HG02938 (cell line): ENCODE measurements at regions not wholly inside any gene's neighbourhood (a gene's known extent, or its start where the extent isn't known, plus 50 kb on each side); places are given as distances from the start of the nearest gene placed in this dataset.
"Not testable (repeated sequence)": the region's sequence is repeated elsewhere in the genome, so short reads cannot be mapped to it uniquely, and the experiment has no call there.

Experiments used
- ATAC-seq: cut with Tn5 transposase; IDR thresholded peaks from one replicate; pipeline ENCODE4 v1.9.1; 2021; ENCODE audit warnings: mild to moderate bottlenecking, moderate library complexity; ENCODE audit not compliant: unreplicated experiment

DNA sequence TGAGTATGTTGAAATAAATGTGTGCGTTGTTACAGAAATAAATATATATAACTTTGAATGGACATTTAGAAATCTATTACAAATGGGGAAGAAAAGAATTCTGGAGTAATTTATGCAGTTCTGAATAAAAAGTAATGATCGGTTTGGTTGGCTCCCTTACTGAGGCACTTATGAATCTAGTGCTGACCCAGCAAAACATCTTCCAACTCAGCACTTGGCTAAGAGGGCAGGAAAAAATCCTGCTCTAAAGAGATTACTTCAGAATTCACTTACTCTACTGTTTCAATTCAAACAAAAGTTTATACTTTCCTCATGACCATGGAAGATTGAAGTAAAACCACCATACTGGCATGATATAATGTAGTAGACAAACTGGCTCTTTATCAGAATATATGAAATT is 123.9 kb upstream of the RXFP1 start:
- ATAC-seq = no peak

DNA sequence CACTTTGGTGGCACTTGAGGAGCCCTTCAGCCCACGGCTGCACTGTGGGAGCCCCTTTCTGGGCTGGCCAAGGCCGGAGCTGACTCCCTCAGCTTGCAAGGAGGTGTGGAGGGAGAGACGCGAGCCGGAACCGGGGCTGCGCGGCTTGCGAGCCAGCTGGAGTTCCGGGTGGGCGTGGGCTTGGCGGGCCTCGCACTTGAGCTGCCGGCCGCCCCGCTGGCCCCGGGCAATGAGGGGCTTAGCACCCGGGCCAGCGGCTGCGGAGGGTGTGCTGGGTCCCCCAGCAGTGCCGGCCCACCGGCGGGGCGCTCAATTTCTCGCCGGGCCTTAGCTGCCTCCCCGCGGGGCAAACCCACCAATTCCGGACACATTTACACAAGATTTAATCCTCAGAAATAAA is 113.7 kb upstream of the RXFP1 start:
- not testable (repeated sequence) for ATAC-seq

DNA sequence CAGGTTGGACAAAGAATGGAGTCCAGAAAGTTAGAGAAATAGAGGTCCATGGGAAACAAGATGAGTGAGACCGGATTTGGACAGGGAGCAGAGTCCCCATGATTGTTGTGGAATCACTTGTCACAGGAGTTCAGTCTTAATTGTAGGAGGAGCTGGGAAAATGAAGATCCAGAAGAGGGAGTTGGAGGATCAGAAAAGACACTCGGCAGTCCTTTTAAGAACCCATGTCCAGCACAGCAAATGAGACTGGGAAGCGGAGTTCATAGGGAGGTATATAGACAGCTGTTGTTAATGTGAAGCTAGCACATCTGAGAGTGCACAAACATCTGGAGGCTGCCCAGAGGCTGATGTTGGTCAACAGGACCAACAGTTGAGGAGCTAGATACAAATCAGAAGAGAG is 111.4 kb upstream of the RXFP1 start:
- ATAC-seq = no peak

DNA sequence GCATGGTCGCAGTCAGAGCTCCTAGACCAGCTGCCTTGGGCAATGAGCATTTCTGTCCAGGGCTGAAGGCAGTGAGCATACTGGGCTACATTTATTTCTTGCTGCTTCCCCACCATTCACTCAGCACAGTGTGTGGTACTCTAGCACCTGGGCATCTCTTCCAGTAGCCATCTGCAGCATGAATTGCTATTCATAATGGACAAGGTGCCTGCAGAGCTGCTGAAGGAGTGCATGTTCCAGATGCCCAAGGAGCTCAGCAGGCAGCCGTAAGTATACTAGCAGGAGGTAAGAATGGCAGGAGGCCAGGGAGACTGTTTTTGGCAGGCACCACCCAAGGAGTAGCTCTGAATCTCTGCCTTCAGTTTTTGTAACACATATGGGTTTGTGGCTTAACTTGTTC is 110.4 kb upstream of the RXFP1 start:
- no peak for ATAC-seq

DNA sequence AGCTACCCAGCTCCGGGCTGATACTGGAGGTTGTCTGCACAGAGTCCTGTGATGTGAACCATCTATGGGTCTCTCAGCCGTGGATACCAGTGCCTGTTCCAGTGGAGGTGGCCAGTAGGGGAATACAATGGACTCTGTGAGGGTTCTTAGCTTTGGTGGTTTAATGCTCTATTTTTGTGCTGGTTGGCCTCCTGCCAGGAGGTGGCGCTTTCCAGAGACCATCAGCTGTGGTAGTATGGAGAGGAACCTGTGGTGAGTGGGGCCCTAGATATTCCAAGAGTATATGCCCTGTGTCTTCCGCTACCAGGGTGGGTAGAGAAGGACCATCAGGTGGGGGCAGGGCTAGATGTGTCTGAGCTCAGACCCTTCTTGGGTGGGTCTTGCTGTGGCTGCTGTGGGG is 103.0 kb upstream of the RXFP1 start:
- not testable (repeated sequence) for ATAC-seq

DNA sequence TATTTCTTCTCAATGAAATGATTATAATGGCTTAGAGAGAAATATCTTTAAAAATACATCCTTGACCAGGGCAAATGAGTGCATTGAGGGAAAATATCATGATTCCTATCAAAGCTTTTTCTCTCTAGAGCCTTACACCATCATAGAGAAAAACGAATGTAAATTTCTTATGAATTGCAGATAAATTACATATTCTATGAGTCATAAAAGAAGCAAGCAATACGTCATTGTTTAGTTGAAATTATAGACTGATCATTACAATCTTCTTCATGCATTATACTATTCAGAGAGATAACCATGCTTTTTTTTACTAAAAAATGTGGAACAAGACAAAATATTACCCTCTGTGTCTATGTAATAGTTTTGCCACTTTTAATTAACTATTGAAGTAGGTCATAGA is 100.9 kb upstream of the RXFP1 start:
- ATAC-seq = no peak

DNA sequence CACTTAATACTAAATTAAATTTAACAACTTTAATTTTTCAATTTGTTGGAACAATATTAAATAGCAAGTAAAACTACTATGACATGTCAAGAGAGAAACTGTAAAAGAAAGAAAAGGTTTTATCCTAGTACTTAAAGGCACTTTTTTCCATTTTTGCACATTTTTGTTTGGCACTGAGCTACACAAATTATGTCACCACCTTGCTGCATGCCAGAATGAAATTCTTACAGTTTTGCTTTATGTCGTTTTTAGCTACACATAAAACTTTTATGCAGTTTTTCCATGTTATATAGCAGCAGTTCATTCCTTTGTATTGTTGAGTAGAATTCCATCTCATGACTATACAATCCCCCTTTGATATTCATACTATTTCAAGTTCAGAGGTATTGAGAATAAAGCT is 99.1 kb upstream of the RXFP1 start:
- ATAC-seq = no peak

DNA sequence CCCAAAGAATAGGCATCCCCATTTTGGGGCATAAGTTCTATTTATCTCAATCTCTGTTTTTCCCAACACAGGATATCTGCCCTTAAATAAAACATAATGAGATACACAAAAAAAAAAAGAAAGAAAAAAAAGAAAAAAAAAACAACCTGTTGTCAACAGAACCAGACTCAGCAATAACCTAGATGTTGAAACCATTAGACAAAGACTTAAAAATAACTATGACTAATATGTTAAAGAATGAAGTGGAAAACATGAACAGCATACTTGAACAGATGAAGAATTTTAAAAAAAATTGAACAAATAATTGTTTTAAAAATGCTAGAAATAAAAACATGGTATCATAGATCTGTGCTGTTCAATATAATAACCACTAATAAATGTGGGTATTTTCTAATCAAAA is 93.4 kb upstream of the RXFP1 start:
- ATAC-seq = no peak

DNA sequence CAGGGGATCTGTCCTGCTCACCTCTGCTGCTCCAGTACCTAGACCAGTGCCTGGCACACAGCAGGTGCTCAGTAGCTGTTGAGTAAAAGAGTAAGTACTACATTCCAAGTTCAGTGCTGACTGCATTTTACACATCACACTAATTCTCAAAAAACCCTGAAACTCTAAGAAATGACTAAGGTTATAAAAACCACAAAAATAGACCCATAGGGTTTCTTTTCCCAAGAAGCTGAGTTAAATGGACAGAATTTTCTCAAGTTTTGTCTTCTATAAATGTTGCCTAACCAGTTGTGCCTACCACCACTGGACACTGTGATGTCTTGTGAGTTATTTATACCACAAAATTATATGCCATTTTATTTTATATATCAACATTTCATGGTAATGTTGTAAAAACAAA is 78.9 kb upstream of the RXFP1 start:
- no peak for ATAC-seq

DNA sequence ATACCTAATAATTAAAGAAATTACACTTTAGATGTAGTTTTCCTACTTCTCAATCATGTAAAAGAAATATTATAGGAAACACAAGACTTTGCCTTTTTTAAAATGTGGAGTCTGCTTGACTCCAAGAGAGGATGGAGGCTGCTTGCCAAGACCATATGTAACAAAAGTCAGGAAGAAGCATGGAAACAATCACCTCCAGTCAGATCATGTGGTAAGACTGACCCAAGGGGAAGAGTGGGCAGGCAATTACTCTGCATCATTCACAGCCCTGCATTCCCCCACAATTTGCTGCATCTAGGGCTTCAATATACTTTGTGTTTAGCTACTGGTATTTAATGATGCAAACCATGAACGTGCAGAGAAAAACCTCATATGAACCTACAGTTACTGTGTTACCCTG is 78.0 kb upstream of the RXFP1 start:
- ATAC-seq = no peak

DNA sequence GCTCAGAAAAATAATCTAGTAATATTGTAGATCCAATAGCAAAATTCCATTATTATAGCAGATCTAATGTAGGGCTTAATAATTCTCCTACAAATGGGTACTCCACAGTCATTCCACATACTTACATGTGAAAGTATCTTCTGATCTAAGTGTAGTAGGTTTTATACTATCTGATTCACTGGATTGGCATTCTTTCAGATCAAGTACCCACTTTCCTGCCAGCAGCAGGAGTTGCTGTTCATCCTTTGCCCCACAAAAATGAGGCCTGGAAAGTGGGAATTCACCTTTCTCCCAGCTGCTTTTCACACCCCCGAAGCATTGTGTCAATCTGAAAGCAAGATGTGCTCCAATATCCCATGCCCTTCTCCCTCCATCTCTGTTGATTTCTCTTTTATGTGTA is 77.1 kb upstream of the RXFP1 start:
- no peak for ATAC-seq

DNA sequence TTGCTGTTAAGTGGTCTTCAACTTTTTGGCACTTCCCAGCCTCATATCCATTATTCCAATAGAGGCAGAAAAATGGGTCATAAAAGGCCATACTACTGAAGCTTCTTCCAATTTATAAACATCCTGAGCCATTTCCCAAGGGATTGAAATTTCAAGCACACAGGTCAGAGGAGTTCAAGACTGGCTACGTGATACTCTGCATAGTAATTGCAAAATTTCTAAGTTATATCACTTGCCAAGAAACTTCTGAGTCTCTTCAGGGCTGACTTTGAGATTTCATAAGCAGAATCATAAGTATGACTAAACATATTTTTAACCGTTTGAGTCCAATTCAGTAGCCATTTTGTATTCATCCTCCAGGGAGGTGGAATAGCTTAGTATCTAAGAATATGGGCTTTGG is 75.6 kb upstream of the RXFP1 start:
- ATAC-seq = no peak

DNA sequence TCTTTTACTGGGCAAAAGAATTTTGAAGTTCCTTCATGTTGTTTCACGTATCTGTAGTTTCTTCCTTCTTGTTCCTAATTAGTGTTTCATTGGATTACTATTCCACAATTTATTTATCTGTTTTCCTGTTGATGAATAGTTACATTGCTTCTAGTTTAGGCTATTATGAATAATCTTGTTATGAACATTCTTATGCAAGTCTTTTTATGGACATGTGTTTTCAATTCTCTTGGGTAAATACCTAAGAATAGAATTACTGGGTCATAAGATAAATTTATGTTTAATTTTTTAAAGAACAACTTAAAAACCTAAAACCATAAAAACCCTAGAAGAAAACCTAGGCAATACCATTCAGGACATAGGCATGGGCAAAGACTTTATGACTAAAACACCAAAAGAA is 70.9 kb upstream of the RXFP1 start:
- ATAC-seq = no peak

DNA sequence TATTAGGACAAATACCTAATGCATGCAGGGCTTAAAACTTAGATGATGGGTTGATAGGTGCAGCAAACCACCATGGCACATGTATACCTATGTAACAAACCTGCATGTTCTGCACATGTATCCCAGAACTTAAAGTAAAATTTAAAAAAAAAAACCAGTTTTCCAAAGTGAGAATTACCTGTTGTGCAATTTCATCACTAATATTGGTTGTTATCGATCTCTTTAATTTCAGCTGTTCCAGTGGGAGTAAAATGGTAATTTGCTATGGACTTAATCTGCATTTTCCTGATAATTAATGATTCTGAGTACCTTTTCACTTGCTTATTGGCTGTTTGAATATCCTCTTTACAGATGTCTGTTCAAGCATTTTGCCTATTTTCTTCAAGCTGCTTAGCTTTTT is 69.6 kb upstream of the RXFP1 start:
- not testable (repeated sequence) for ATAC-seq

DNA sequence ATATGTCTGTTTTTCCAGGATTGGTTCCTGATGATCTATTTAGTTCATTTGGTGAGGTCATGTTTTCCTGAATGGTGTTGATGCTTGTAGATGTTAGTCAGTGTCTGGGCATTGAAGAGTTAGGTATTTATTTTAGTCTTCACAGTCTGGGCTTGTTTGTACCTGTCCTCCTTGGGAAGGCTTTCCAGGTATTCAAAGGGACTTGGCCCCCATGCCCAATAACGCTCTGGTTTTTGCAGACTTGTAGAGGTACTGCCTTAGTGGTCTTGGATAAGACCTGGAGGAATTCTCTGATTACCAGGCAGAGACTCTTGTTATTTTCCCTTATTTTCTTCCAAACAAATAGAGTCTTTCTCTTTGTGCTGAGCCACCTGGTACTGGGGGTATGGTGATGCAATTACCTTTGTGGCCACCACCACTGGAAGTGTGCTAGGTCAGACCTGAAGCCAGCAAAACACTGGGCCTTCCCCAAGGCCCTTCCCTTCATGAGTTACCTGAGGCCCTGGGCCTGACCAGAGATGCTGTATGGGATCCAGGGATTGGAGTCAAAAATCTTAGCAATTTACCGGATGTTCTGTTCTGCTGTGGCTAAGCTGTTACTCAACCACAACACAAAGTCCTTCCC is 63.3 kb upstream of the RXFP1 start:
- ATAC-seq = no peak

DNA sequence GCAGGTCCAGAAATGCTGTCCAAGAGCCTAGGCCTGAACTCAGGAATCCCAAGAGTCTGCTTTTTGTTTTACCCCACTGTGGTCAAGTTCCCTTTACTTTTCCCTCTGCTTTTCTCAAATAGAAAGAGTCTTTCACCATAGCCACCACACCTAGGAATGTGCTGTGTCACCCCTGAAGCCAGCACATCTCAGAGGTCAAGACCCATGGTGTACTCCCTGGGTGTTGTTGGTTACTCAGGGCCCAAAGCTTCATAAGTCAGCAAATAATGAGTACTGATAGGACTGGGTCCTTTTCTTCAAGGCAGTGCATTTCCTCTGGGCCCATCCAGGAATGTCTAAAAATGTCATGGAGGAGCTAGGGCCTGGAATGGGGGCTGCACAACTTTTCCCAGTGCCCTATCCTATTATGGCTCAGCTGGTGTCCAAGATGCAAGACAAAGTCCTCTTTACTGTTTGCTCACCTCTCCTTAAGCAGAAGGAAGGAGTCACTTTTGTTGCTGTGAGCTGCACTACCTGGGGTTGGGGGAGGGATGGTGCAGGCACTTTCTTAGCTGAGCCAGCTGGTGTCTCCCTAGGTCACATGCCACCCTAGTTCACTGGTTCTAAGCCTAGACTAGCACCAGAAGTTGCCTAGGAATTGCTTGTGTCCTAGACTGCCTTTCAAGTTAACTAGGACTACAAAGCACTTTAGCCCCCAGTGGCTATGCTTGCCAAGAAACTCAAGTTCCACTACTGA is 62.4 kb upstream of the RXFP1 start:
- ATAC-seq = no peak

DNA sequence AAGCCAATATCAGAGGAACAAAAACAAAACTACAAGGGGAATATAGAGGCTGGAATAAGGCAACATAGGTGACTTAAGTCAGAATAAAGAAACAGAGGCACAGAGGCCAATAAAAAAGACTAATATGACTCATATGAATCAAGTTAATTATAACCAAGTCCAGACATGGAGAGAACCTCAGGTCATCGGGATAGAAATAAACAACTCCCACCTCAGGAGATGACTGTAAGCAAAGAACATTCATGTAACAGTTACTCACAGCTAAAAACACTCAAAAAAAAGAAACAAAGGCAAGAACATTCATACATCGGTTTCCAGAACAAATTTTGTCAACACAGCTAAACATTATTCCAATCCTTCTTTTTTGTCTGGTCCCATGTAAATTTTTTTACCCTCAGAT is 60.3 kb upstream of the RXFP1 start:
- no peak for ATAC-seq

DNA sequence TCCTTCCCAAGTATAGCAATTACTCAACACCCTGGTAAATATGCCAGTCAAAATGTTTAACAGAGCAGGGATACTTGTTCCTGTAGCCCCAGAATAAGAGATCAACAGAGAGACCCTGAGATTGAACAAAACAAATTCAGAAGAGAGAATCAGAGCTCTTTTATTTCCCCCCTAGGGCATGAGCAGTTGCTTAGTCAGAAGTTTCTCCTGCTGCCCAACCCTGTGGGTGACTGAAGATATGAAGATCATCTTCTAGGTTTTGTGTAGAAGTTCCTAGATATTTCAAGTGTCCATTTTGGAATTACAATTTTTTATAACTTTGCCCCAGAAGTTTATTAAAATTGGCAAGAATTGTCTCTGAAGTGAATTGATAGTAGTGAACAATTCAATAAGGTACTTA is 59.1 kb upstream of the RXFP1 start:
- no peak for ATAC-seq
